Activated CD4-positive, alpha-beta memory T cell treated with anti-CD3 and anti-CD28 coated beads, Interleukin-2, amount 10 ng/mL, durations not matched to agents 7 days and 5 days (primary cell): ENCODE measurements at regions not wholly inside any gene's neighbourhood (a gene's known extent, or its start where the extent isn't known, plus 50 kb on each side); places are given as distances from the start of the nearest gene placed in this dataset.

ENCODE experiments used
- CTCF ChIA-PET: fragments of 350-600 bp; sonication (Branson Sonifier 250); formaldehyde crosslinking; loops from one replicate; lab custom pipeline; 2021; ENCODE audit warnings: antibody characterized with exemption, inconsistent platforms; lab: Charles Lee
- POLR2A ChIA-PET: fragments of 350-600 bp; sonication (Branson Sonifier 250); formaldehyde crosslinking; loops from one replicate; lab custom pipeline; 2021; ENCODE audit warnings: antibody characterized with exemption; lab: Charles Lee
- DNase-seq: peaks from one replicate; pipeline ENCODE4 v3.0.0-alpha.2; 2020
- H3K27ac Mint-ChIP-seq: one replicate; pipeline ENCODE4 v1.8.0; 2021; ENCODE audit warnings: mild to moderate bottlenecking, mixed read lengths
- H3K27me3 Mint-ChIP-seq: one replicate; pipeline ENCODE4 v1.8.0; 2021; ENCODE audit warnings: mixed read lengths
- H3K36me3 Mint-ChIP-seq: one replicate; pipeline ENCODE4 v1.8.0; 2021; ENCODE audit warnings: low read depth, mixed read lengths
- H3K4me1 Mint-ChIP-seq: one replicate; pipeline ENCODE4 v1.8.0; 2021; ENCODE audit warnings: mixed read lengths
- H3K4me3 Mint-ChIP-seq: one replicate; pipeline ENCODE4 v1.8.0; 2021; ENCODE audit warnings: mild to moderate bottlenecking, mixed read lengths
- H3K9me3 Mint-ChIP-seq: one replicate; pipeline ENCODE4 v1.8.0; 2021; ENCODE audit warnings: mixed read lengths

DNA sequence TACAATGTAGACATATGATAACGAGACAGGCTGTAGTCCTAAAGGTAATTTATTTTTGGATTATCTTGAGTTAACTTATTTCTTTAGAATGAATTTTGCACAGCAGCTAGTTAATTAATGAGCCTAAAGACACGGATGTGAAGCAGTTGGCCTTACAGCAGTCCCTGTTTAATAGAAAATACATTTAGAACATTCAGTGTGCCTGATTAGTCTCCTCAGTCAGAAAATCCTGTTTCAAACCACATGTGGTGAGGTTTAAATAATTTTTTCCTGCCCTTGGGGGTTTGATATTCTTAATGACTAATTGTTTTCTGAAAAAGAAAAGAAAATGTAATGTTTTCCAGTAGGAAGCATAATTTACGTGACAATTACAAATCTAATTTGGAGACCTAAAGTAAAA lies 494.2 kb upstream of the CDH8 start:
- Mint-ChIP-seq H3K36me3 (no peaks in the 10 kb centered on the region), H3K4me1 (no peaks in the 10 kb centered on the region), H3K27me3 (no peaks in the 10 kb centered on the region), H3K27ac (no peak overlapping the region), H3K9me3 (peaks cover 8% of the 10 kb centered on the region), H3K4me3 (no peak overlapping the region)
- ChIA-PET POLR2A (no interaction called here), CTCF (no interaction called here)
- no peak for DNase-seq

GRCh38 chr16:62516001-62516400 lies 479.8 kb upstream of the CDH8 start:
- H3K4me3 Mint-ChIP-seq: no peak overlapping the region
- no peak for DNase-seq
- H3K9me3 Mint-ChIP-seq: peaks cover 22% of the 10 kb centered on the region
- ChIA-PET CTCF (no interaction called here), POLR2A (no interaction called here)
- H3K36me3 Mint-ChIP-seq: no peaks in the 10 kb centered on the region
- no peaks in the 10 kb centered on the region for H3K27me3 Mint-ChIP-seq
- H3K27ac Mint-ChIP-seq: no peak overlapping the region
- H3K4me1 Mint-ChIP-seq: no peaks in the 10 kb centered on the region

- H3K4me3 Mint-ChIP-seq: no peak overlapping the region
- DNase-seq: no peak
- no peak overlapping the region for H3K27ac Mint-ChIP-seq
- ChIA-PET POLR2A (no interaction called here), CTCF (no interaction called here)
- H3K4me1 Mint-ChIP-seq: no peaks in the 10 kb centered on the region
- peaks cover 20% of the 10 kb centered on the region for H3K9me3 Mint-ChIP-seq
- no peaks in the 10 kb centered on the region for H3K36me3 Mint-ChIP-seq
- no peaks in the 10 kb centered on the region for H3K27me3 Mint-ChIP-seq
Observed at GRCh38 chr16:62503073-62503472, 466.8 kb upstream of the CDH8 start.

GRCh38 chr16:62478903-62479458 lies 442.7 kb upstream of the CDH8 start:
- Mint-ChIP-seq H3K9me3 (peaks cover 20% of the 10 kb centered on the region), H3K36me3 (no peaks in the 10 kb centered on the region), H3K4me3 (no peak overlapping the region), H3K27me3 (no peaks in the 10 kb centered on the region), H3K4me1 (no peaks in the 10 kb centered on the region), H3K27ac (no peak overlapping the region)
- ChIA-PET POLR2A (no interaction called here), CTCF (no interaction called here)
- DNase-seq: no peak

DNA sequence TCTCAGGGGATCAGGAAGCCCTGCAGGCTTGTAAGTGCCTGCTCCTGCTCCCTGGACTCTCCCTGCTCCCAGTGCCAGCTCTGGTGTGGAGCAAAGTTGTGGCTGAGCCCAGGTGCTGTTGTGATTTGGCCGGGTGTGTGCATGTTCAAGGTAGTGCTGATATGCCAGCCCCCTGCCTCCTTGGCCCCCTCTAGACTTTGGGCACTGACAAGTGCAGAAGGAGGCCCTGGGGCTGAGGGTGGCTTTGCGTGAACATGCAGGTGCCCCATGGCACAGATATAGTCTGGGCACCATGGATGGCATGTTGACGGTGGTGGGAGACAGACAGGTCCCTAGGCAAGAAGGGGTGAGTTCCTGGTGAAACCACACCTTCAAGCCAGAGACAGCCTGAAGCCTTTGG lies 441.6 kb upstream of the CDH8 start:
- Mint-ChIP-seq H3K36me3 (no peaks in the 10 kb centered on the region), H3K27ac (no peak overlapping the region), H3K4me3 (no peak overlapping the region), H3K9me3 (peaks cover 24% of the 10 kb centered on the region), H3K4me1 (no peaks in the 10 kb centered on the region), H3K27me3 (no peaks in the 10 kb centered on the region)
- ChIA-PET CTCF (no interaction called here), POLR2A (no interaction called here)
- DNase-seq: no peak

DNA sequence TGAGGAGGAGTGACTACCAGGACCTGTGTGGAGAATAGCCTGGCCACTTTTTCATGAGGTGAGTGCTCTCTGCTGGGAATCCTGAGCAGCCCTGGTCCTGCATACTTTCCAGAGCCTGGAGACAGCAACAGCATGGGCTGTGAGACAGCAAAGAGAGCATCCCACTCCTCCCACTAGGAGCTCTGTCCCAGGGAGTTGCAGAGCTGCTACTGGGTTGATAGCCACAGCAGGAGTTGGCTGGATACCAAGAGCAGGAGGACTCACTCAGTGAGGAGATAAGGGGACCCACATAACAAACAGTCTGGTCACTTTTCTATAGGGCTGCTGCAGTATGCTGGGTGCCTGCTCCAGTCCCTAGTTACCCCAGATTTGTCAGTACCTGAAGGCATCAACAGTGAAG lies 439.3 kb upstream of the CDH8 start:
- no peaks in the 10 kb centered on the region for H3K36me3 Mint-ChIP-seq
- H3K4me1 Mint-ChIP-seq: no peaks in the 10 kb centered on the region
- no peak for DNase-seq
- H3K9me3 Mint-ChIP-seq: peaks cover 33% of the 10 kb centered on the region
- no peaks in the 10 kb centered on the region for H3K27me3 Mint-ChIP-seq
- POLR2A ChIA-PET: no interaction called here
- H3K4me3 Mint-ChIP-seq: no peak overlapping the region
- no peak overlapping the region for H3K27ac Mint-ChIP-seq
- CTCF ChIA-PET: no interaction called here

DNA sequence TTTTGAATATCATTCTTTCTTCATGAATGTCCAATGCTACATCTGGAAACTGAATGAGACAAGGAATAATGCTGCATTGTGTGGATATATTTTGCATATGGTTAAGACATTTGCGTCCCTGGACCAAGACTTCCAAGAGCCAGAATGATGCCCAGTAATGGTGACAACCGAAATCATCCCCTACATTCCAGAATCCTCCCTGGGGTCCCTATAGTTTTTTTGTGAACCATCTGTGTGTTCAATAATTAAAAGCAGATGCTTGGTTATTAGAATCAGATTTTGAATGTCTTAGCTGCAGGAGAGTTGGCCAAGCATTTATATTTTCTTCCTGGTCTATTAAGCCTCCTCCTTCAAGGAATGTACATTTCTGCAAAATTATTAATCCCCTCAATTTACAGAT lies 426.7 kb upstream of the CDH8 start:
- DNase-seq: no peak
- Mint-ChIP-seq H3K4me3 (no peak overlapping the region), H3K27ac (no peak overlapping the region), H3K4me1 (no peaks in the 10 kb centered on the region), H3K9me3 (peaks cover 12% of the 10 kb centered on the region), H3K36me3 (no peaks in the 10 kb centered on the region), H3K27me3 (no peaks in the 10 kb centered on the region)
- ChIA-PET CTCF (no interaction called here), POLR2A (no interaction called here)

DNA sequence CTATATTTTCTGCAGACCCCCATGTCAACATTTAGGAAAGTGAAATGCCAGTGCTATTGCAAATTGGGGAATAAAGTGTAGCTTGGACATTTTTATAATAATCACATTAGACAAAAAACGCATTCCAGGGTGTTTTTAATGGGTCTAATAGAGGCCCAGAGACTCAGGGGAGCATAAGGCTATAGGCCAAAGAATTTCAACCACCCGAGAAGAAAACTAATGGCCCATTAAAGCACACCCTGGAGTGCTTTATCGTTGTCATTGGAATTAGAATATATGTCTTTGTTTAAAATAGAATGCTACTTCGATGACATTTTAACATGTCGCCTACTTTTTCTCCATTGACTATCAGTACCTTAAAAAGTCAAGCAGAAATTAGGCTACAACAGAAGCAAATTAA lies 414.1 kb upstream of the CDH8 start:
- no peak overlapping the region for H3K27ac Mint-ChIP-seq
- ChIA-PET CTCF (no interaction called here), POLR2A (no interaction called here)
- H3K4me1 Mint-ChIP-seq: no peaks in the 10 kb centered on the region
- H3K9me3 Mint-ChIP-seq: peaks cover 13% of the 10 kb centered on the region
- H3K27me3 Mint-ChIP-seq: no peaks in the 10 kb centered on the region
- no peak for DNase-seq
- no peak overlapping the region for H3K4me3 Mint-ChIP-seq
- no peaks in the 10 kb centered on the region for H3K36me3 Mint-ChIP-seq

GRCh38 chr16:62445909-62446308 lies 409.7 kb upstream of the CDH8 start:
- DNase-seq: no peak
- Mint-ChIP-seq H3K9me3 (peaks cover 14% of the 10 kb centered on the region), H3K4me3 (no peak overlapping the region), H3K4me1 (no peaks in the 10 kb centered on the region), H3K36me3 (no peaks in the 10 kb centered on the region), H3K27ac (no peak overlapping the region), H3K27me3 (no peaks in the 10 kb centered on the region)
- ChIA-PET POLR2A (no interaction called here), CTCF (no interaction called here)

- H3K4me1 Mint-ChIP-seq: no peaks in the 10 kb centered on the region
- H3K36me3 Mint-ChIP-seq: no peaks in the 10 kb centered on the region
- H3K27me3 Mint-ChIP-seq: no peaks in the 10 kb centered on the region
- peaks cover 3% of the 10 kb centered on the region for H3K9me3 Mint-ChIP-seq
- no peak overlapping the region for H3K27ac Mint-ChIP-seq
- ChIA-PET POLR2A (no interaction called here), CTCF (no interaction called here)
- H3K4me3 Mint-ChIP-seq: no peak overlapping the region
- no peak for DNase-seq
Observed at GRCh38 chr16:62424206-62424605, 388.0 kb upstream of the CDH8 start.

- H3K27ac Mint-ChIP-seq: no peak overlapping the region
- no peak overlapping the region for H3K4me3 Mint-ChIP-seq
- DNase-seq: no peak
- ChIA-PET POLR2A (no interaction called here), CTCF (interaction anchor here (0.7 kb wide), 1 partner anchor 60 kb away, joined by 5 read pairs; no protein-coding TSS in a partner anchor)
- H3K36me3 Mint-ChIP-seq: no peaks in the 10 kb centered on the region
- H3K9me3 Mint-ChIP-seq: peaks cover 23% of the 10 kb centered on the region
- H3K27me3 Mint-ChIP-seq: no peaks in the 10 kb centered on the region
- no peaks in the 10 kb centered on the region for H3K4me1 Mint-ChIP-seq
Observed at GRCh38 chr16:62408760-62409159, 372.5 kb upstream of the CDH8 start.

DNA sequence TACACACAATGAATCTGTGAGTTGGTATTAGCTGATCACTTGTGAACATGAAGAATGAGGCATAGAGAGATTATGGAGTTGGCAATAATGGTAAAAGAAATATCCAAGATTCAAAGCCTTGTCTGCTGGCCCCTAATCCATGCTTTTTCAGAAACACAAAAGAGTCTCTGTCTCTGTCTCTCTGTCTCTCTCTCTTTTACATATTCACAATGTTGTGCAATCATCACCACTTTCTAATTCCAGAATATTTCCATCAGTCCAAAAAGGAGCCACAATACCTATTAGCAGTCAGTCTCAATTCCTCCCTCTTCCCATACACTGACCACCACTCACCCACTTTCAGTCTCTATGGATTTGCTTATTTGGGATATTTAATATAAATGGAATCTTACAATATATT lies 370.1 kb upstream of the CDH8 start:
- H3K9me3 Mint-ChIP-seq: peaks cover 13% of the 10 kb centered on the region
- no peaks in the 10 kb centered on the region for H3K27me3 Mint-ChIP-seq
- H3K4me1 Mint-ChIP-seq: no peaks in the 10 kb centered on the region
- H3K27ac Mint-ChIP-seq: no peak overlapping the region
- DNase-seq: no peak
- H3K36me3 Mint-ChIP-seq: no peaks in the 10 kb centered on the region
- no peak overlapping the region for H3K4me3 Mint-ChIP-seq
- ChIA-PET POLR2A (no interaction called here), CTCF (no interaction called here)

DNA sequence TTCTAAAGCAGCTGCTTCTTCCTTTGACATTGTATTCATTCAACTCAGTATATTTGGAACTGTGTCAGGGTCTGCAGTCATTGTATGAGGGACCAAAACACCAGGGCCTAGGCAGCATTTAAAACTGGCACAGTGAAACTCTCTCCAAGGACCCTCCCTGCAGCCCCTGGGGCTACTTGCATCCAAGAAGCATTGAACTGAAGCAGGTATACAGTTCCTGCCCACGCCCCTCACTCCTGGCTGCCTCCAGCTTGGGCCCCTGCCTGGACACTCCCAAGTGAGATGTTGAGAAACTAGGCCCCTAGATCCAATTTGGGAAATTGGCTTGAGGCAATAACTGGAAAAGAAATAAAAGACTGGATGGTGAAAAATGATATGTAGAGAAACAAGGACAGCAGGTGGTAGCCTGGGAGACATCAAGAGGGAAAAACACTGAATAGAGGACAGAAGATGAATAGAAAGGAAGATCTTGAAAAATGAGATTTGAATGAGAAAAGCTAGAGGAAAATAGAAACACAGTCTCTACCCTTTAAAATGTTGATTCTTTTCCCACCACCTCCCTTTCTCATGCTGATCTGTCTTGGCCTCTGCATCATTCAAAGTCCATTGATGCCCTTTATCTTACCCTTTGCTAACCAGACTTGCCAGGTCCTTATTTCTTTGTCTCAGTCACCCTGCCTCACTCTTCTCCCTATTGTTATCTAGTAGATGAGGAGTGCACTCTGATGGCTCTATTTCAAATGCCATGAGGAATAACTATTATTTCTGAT lies 368.8 kb upstream of the CDH8 start:
- no peak for DNase-seq
- Mint-ChIP-seq H3K36me3 (no peaks in the 10 kb centered on the region), H3K4me3 (no peak overlapping the region), H3K27me3 (no peaks in the 10 kb centered on the region), H3K9me3 (peaks cover 11% of the 10 kb centered on the region), H3K4me1 (no peaks in the 10 kb centered on the region), H3K27ac (no peak overlapping the region)
- ChIA-PET CTCF (no interaction called here), POLR2A (no interaction called here)

- CTCF ChIA-PET: no interaction called here
- Mint-ChIP-seq H3K4me1 (no peaks in the 10 kb centered on the region), H3K27me3 (no peaks in the 10 kb centered on the region), H3K36me3 (no peaks in the 10 kb centered on the region), H3K4me3 (no peak overlapping the region), H3K27ac (no peak overlapping the region), H3K9me3 (peaks cover 18% of the 10 kb centered on the region)
- POLR2A ChIA-PET: no interaction called here
- DNase-seq: no peak
Observed at GRCh38 chr16:62392698-62393097, 356.5 kb upstream of the CDH8 start.
